Spleen (tissue), 7 donors: ENCODE measurements at regions not wholly inside any gene's neighbourhood (a gene's known extent, or its start where the extent isn't known, plus 50 kb on each side); places are given as distances from the start of the nearest gene placed in this dataset.

Source experiments
- POLR2A ChIP-seq, 3 donors: fragments of 450-650 bp; IDR thresholded peaks; one replicate each; pipeline ENCODE4 v1.5.1; 2017; ENCODE audit warnings: antibody characterized with exemption in 3 of 3, mild to moderate bottlenecking in 1 of 3
- POLR2AphosphoS5 ChIP-seq, 3 donors: sonication (generic); formaldehyde crosslinking; IDR thresholded peaks; one replicate each; pipeline ENCODE4 v1.5.1; 2017; ENCODE audit warnings: antibody characterized with exemption in 3 of 3
- TF ChIP-seq, protein P1 (sequence below), 11 experiments: fragments of 200-600 bp in 7 of 11; fragments of 450-650 bp in 4 of 11; sonication (generic) in 4 of 11; IDR thresholded peaks in 8 of 11; conservative IDR thresholded peaks in 3 of 11; 1 replicate in 7 of 11; 2 replicates in 4 of 11; pipeline versions ENCODE4 v1.4.0 to v1.8.0; 2016 to 2021; ENCODE audit warnings: antibody characterized with exemption in 11 of 11, inconsistent platforms in 4 of 11, mild to moderate bottlenecking in 1 of 11
- donor health status: DM: no; HTN: no; CAD: no; lungs with moderate emphysema.
- donor health status: DM: no; HTN: no; CAD: no.
- donor health status: DM: no; HTN: no; CAD: no.

DNA sequence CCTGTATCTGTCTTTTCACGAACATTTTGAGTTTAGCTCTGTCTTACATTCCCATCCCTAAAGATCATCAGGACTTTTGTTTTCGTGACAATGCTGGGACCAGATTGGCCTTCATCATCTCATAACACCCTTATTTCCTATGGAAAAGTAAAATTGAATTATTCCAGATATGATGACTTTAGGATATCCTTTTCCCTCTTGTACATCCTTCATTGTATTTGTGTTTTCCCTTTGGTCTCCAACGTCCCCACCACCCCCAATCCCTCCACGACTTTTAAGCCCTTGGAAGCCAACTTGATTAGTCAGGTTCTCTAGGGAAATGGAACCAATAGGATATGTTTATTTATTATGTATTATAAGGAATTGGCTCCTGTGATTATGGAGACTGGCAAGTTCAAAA is 167.6 kb downstream of the ARL4A start:
- TF ChIP-seq, protein P1, sequence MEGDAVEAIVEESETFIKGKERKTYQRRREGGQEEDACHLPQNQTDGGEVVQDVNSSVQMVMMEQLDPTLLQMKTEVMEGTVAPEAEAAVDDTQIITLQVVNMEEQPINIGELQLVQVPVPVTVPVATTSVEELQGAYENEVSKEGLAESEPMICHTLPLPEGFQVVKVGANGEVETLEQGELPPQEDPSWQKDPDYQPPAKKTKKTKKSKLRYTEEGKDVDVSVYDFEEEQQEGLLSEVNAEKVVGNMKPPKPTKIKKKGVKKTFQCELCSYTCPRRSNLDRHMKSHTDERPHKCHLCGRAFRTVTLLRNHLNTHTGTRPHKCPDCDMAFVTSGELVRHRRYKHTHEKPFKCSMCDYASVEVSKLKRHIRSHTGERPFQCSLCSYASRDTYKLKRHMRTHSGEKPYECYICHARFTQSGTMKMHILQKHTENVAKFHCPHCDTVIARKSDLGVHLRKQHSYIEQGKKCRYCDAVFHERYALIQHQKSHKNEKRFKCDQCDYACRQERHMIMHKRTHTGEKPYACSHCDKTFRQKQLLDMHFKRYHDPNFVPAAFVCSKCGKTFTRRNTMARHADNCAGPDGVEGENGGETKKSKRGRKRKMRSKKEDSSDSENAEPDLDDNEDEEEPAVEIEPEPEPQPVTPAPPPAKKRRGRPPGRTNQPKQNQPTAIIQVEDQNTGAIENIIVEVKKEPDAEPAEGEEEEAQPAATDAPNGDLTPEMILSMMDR (IDR thresholded peaks at IDR 0.05 in 8 of 11, conservative IDR thresholded peaks at IDR 0.05 in 3 of 11), result no peak
- TF ChIP-seq POLR2A (IDR thresholded peaks at IDR 0.05) (no peak), POLR2AphosphoS5 (IDR thresholded peaks at IDR 0.05) (no peak)
